SKM-1 treated with dmso at 0.1 percent for 144 hours (cell line): ENCODE measurements at regions not wholly inside any gene's neighbourhood (a gene's known extent, or its start where the extent isn't known, plus 50 kb on each side); places are given as distances from the start of the nearest gene placed in this dataset.

Source experiments
- DNase-seq: peaks from one replicate; lab custom pipeline; 2025; ENCODE audit not compliant: unreplicated experiment; lab: John Stamatoyannopoulos, UW

DNA sequence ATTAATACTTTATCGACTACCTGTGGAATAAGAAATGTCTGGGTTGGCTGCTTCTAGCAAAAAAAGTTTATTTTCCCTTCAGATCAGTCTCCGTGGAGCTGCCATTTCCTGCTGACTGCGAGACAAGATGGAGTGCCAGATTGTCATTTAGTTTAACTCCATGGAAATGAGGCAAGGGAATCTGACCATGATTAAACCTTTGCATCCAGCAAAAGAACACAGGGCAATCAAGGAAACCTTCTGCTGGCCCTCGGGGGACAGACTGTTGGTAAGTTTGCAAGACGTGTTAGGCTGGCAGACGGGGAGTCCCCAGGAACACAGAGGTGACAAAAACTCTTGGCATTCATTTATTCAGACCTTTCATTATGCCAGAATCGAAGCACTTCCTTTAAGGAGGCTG, 52.2 kb upstream of the SPACA1 start:
- no peak for DNase-seq

DNA sequence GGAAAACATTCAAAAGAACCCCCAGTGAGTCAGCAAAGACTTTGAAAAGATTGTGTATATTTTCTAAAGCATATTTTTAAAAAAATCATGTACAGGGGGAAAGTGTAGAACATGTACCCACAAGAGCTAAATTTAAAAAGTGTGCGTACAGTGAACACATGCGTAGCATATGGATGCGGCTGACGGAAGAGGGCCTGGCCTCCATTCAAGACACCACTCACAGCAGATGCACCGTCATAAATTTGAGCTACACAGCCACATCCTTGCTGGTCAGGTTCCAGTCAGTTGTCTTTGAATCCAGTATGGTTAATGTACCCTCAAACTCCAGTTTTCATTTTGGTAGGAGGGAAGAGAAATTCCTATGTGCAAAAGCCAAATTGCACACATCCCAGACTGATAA, 54.3 kb upstream of the SPACA1 start:
- DNase-seq, result no peak

- no peak for DNase-seq
These were observed 56.8 kb upstream of the SPACA1 start for GRCh38 chr6:87990871-87991270.

DNA sequence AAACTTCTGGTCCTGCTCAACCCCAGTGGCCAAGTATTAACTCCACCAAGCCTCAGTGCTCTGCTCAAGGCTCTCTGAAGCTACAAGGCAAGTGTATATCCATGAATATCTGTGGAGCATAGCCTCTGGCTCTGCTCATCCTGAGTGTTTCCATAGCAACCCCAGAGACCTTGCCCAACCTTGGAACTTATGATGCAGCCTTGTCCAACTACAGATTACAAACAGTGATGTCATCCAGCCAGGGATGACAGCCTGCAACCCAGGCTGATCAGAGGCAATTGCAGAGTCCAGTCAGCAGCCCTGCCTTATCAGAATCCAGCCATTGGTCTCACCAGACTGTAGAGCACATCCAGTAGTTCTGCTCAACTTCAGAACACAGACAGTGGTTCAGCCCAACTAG, 65.5 kb upstream of the SPACA1 start:
- no peak for DNase-seq

- DNase-seq, result no peak
These were observed 67.9 kb upstream of the SPACA1 start for GRCh38 chr6:87979737-87980136.

GRCh38 chr6:87976616-87977015, 71.0 kb upstream of the SPACA1 start:
- no peak for DNase-seq

DNA sequence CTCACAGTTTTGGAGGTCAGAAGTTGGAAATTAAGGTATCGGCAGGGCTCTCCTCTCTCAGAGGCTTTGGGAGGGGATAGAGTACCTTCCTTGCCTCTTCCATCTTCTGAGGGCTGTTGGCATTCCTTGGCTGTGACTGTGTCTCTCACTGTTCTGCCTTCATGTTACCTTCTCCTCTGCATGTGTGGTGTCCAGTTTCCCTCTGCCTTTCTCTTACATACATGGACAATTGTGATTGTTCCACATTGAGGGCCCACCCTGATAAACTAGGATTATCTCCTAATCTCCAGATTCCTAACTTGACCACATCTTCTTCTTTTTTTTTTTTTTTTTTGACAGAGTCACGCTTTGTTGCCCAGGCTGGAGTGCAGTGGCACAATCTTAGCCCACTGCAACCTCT, 72.1 kb upstream of the SPACA1 start:
- DNase-seq, result no peak

DNA sequence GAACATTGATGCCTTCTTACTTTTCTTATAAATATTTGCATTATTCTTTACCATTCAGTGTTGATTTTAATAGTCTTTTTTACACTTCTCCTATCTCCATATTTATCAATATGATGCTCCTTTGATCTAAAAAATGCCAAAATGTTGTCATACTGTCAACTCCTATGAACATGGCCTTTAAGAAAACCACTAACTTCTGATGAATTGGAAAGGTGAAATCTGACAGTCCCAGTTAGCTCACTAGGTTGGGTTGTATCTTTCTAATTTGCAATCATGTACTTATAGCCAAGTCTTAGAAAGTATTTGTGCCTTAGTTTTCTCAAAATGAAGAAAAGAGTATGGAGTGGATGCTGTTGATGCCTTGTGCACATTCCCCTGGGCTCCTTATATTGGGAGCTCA, 75.4 kb upstream of the SPACA1 start:
- DNase-seq, result no peak

DNA sequence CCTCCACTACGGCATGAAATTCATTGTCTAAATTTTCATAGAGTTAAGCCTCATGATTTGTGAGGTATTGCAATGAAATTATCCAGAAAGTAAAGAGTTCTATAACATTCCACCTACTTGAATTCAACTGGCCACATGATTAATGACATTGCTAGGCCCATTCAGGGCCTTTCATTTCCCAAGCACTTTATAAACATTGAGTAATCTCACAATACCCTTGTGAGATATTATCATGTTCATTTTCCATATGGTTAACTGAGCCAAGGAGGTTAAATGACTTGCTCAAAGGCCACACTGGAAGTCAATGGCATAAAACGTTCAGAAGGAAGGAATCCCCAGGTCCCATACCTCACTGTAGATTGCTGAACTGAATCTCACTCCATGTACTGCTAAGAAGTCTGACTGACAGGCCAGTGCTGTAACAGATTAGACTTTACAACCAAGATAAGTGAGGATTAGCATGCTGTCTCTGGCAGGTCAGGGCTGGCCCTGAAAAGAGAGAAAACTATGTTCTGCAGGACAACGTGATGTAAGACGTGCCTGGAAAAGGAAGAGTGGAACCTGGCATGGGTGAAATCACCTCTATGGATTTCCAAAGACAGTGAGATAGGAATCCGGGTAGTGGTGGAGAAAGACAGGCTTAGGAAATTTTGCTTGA, 75.9 kb upstream of the SPACA1 start:
- no peak for DNase-seq

GRCh38 chr6:87968435-87969278, 79.0 kb upstream of the SPACA1 start:
- no peak for DNase-seq

DNA sequence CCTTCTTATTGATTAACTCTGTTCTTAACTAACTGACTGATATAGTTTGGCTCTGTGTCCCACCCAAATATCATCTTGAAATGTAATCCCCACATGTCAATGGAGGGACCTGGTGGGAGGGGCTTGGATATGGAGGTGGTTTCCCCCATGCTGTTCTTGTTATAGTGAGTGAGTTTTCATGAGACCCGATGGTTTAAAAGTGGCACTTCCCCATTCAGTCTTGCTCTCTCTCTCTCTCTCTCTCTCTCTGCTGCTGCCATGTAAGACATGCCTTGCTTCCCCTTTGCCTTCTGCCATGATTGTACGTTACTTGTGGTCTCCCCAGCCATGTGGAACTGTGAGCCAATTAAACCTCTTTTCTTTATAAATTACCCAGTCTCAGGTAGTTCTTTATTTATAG, 81.8 kb upstream of the SPACA1 start:
- no peak for DNase-seq

GRCh38 chr6:87959083-87959482, 88.6 kb upstream of the SPACA1 start:
- DNase-seq, result no peak

DNA sequence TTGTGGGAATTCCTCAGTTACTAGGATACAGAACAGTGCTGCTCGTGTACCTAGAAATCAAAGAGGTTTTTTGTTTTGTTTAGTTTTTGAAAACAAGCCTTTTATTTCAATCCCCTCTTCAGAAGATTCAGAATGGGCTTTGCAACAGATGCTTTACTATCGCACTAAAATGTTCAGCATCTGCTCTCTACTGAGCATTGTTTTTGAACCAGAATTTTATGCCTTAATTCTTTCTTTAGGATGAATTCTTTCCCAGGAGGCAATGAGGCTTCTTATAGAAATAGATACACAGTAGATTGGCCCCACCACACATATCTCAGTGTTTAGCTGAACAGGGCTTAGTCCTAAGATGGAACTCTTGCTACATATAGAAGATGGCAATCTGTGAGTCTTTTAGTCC, 95.9 kb upstream of the SPACA1 start:
- no peak for DNase-seq

- DNase-seq, result no peak
These were observed 97.0 kb upstream of the SPACA1 start for GRCh38 chr6:87950614-87951013.

DNA sequence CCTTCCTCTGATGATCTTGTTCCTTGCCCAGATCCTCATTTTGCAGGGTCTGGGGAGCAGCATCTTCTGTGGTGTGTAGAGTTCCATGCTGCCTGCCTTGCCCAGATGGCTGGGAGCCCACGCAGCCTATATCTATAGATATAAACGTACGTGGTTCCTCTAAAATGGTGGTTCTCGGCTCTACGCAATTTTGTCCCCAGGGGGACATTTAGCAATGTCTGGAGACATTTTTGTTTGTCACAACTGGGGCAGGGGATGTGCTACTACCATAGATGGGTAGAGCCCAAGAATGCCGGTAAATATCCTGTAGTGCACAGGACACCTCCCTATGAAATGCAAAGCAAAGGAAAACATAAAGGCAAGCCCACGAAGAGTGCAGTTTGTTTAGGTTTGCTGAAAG, 98.4 kb upstream of the SPACA1 start:
- DNase-seq, result no peak

GRCh38 chr6:87946669-87947068, 101.0 kb upstream of the SPACA1 start:
- no peak for DNase-seq

DNA sequence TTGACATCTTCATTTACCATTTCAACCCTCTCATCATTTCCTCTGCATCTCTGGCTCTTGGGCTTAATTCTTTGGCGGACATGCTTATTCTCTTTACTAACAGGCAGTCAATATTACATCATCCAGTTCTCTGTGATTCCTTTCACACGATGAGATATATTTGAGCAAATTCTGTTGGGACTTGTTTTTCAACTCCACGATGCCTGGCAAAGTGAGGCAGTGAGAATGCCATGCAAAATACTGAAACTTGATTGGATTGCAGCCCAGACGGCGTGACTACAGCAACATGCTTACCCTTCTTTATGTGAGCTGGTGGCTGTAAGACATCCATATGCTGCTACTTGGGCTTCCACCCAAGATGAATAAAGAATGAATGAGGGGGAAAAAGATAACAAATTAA, 101.7 kb upstream of the SPACA1 start:
- DNase-seq, result no peak

GRCh38 chr6:87945181-87945580, 102.5 kb upstream of the SPACA1 start:
- DNase-seq, result no peak

GRCh38 chr6:87944541-87944954, 103.1 kb upstream of the SPACA1 start:
- DNase-seq, result no peak

DNA sequence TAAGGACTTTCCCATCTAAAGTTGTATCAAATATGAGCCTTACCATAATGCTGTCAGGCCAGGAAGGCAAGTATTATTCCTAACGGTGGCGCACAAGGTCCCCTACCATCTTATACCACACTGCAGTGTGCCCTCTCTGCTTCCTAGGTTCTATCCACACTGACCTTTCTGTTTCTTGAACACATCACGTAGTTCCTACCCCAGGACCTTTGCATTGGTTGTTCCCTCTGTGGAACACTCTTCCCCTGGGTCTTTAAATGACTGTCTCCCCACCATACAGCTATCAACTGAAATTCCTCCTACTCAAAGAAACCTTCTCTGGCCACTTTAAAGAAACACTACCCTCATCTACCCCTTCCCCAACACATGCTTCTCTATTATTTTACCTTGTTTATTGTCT, 104.5 kb upstream of the SPACA1 start:
- no peak for DNase-seq

GRCh38 chr6:87941556-87942358, 105.9 kb upstream of the SPACA1 start:
- no peak for DNase-seq

GRCh38 chr6:87939776-87940175, 107.9 kb upstream of the SPACA1 start:
- DNase-seq, result no peak
